ENCODE measurements at regions not wholly inside any gene's neighbourhood (a gene's known extent, or its start where the extent isn't known, plus 50 kb on each side); places are given as distances from the start of the nearest gene placed in this dataset.

DNA sequence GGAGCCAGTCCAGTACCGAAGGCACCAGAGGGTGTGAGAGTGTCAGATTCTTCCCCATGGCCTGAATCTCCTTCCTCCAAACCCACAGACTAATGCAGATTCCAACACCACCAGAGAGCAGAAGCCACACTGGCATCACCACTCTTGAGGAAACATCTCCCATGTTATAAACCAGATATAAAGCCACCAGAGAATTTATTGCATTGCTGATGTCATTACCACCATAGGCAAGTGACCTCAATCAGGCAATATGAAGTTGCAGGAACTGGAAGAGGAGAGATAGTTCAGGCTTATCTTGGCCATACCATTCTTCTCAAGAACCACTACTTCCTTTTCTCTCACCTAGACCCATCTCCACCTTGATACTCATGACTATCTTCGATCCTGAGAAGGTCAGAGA lies 653.4 kb downstream of the TMEM121 start:
- H3K79me2 ChIP-seq (ENCODE audit: control insufficient read depth in 1 of 2, insufficient read depth in 2 of 2, low read length in 2 of 2), result no peaks in the 10 kb centered on the region
- H3K27ac ChIP-seq (ENCODE audit: low read depth, low read length), result no peak overlapping the region
- no peak overlapping the region for H4K5ac ChIP-seq (ENCODE audit: insufficient read length, low read depth, low read length)
- H2BK5ac ChIP-seq (ENCODE audit: low read depth, low read length), result no peak overlapping the region
- no peaks in the 10 kb centered on the region for H4K20me1 ChIP-seq (replicated peaks in 1 of 2; ENCODE audit: control insufficient read depth in 1 of 2, insufficient read depth in 2 of 2, low read length in 2 of 2)
- H2BK12ac ChIP-seq (ENCODE audit: low read depth, low read length), result no peak overlapping the region
- H3K14ac ChIP-seq (ENCODE audit: insufficient read length), result no peak overlapping the region
- no peak overlapping the region for H3K4ac ChIP-seq (replicated peaks; ENCODE audit: insufficient read length, low read depth, low read length)
- no peak overlapping the region for H3K9ac ChIP-seq (replicated peaks in 1 of 4; ENCODE audit: extremely low read depth in 1 of 4, low read depth in 3 of 4, low read length in 3 of 4)
- H2BK20ac ChIP-seq (ENCODE audit: low read length), result no peak overlapping the region
- FAIRE-seq (no peak), DNase-seq (ENCODE audit: low read depth in 1 of 2, low spot score in 2 of 2) (no peak)
- no peak overlapping the region for H2AFZ ChIP-seq (ENCODE audit: low read length)
- no peak overlapping the region for H4K91ac ChIP-seq (replicated peaks; ENCODE audit: insufficient read length, low read length)
- H3K79me1 ChIP-seq (ENCODE audit: low read depth, low read length), result no peaks in the 10 kb centered on the region
- H3K56ac ChIP-seq (replicated peaks; ENCODE audit: insufficient read length, low read depth, low read length), result no peak overlapping the region
- no peak overlapping the region for H2BK15ac ChIP-seq (ENCODE audit: low read length)
- peaks cover 40 to 67% of the 10 kb centered on the region in 2 experiments for H3K9me3 ChIP-seq (ENCODE audit: insufficient read depth in 2 of 2, low read depth in 1 of 2, low read length in 1 of 2)
- no peaks in the 10 kb centered on the region for H3K23me2 ChIP-seq (ENCODE audit: low read depth, low read length)
- TF ChIP-seq JUN (IDR thresholded peaks at IDR 0.05; ENCODE audit: low read depth, low read length), result no peak
- no peak for TF ChIP-seq TEAD4 (IDR thresholded peaks at IDR 0.05; ENCODE audit: low read depth, low read length)
- no peak for TF ChIP-seq PHF8 (conservative IDR thresholded peaks at IDR 0.05; ENCODE audit: low read depth, low read length)
- TF ChIP-seq HDAC2 (IDR thresholded peaks at IDR 0.05; ENCODE audit: borderline replicate concordance in 1 of 2, low read depth in 2 of 2, low read length in 2 of 2), result no peak
- H4K8ac ChIP-seq (ENCODE audit: extremely low read depth, insufficient read depth, low read length), result no peak overlapping the region
- H2AK5ac ChIP-seq (ENCODE audit: low read depth, low read length), result no peak overlapping the region
- H3K36me3 ChIP-seq (ENCODE audit: control insufficient read depth in 2 of 4, insufficient read depth in 4 of 4, low read length in 3 of 4), result no peaks in the 10 kb centered on the region
- no peaks in the 10 kb centered on the region for H3K27me3 ChIP-seq (replicated peaks in 1 of 4; ENCODE audit: control insufficient read depth in 3 of 4, extremely low read depth in 1 of 4, insufficient read depth in 3 of 4, low read length in 3 of 4)
- H3K23ac ChIP-seq (ENCODE audit: insufficient read length), result no peak overlapping the region
- WGBS, 2 experiments (ENCODE audit: extremely low coverage in 1 of 2, insufficient coverage in 1 of 2, insufficient read length in 1 of 2, insufficient replicate concordance in 2 of 2, low coverage in 1 of 2, low lambda C conversion rate in 2 of 2, missing lambda C conversion rate in 1 of 2), result 70% methylated on average over 2 of the region's 2 CpGs; no CpG with 5 or more reads in 1 of the 2 experiments
- no peak overlapping the region for H3K18ac ChIP-seq (ENCODE audit: extremely low read depth, low read length)
- ChIA-PET POLR2A (ENCODE audit: partially characterized antibody) (no interaction called here), CTCF (ENCODE audit: partially characterized antibody) (interaction anchor here (0.6 kb wide), 1 partner anchor 320 kb away, joined by 3 read pairs; no protein-coding TSS in a partner anchor)
- no peak overlapping the region for H3K4me3 ChIP-seq (ENCODE audit: extremely low read depth in 1 of 4, insufficient read depth in 2 of 4, low read depth in 3 of 4, low read length in 4 of 4)
- H3K4me1 ChIP-seq (replicated peaks in 1 of 4; ENCODE audit: control insufficient read depth in 3 of 4, insufficient read depth in 4 of 4, low read length in 3 of 4), result no peaks in the 10 kb centered on the region
- no peak overlapping the region for H3K4me2 ChIP-seq (ENCODE audit: insufficient read depth in 1 of 2, low read depth in 2 of 2, low read length in 2 of 2)
- H2BK120ac ChIP-seq (replicated peaks; ENCODE audit: low read depth, low read length), result no peak overlapping the region

Measured in H1 (cell line).